GM18867 (cell line): ENCODE measurements at regions not wholly inside any gene's neighbourhood (a gene's known extent, or its start where the extent isn't known, plus 50 kb on each side); places are given as distances from the start of the nearest gene placed in this dataset.

Experiments
- ATAC-seq: cut with Tn5 transposase; IDR thresholded peaks from one replicate; pipeline ENCODE4 v1.9.1; 2021; ENCODE audit warnings: mild to moderate bottlenecking, moderate library complexity; ENCODE audit not compliant: unreplicated experiment

- ATAC-seq, result no peak
Measured at GRCh38 chr15:39285663-39286062, 295.2 kb upstream of the THBS1 start.

- ATAC-seq, result no peak
Measured at GRCh38 chr15:39286706-39287105, 294.2 kb upstream of the THBS1 start.

GRCh38 chr15:39287322-39288195 is 293.3 kb upstream of the THBS1 start:
- ATAC-seq, result no peak

- ATAC-seq, result no peak
Measured at GRCh38 chr15:39290711-39291435, 290.0 kb upstream of the THBS1 start.

- no peak for ATAC-seq
Measured at GRCh38 chr15:39291690-39292089, 289.2 kb upstream of the THBS1 start.

- ATAC-seq, result peak; percentile 92
Measured at GRCh38 chr15:39296955-39297354, 283.9 kb upstream of the THBS1 start.

- no peak for ATAC-seq
Measured at GRCh38 chr15:39298271-39298962, 282.5 kb upstream of the THBS1 start.

- no peak for ATAC-seq
Measured at GRCh38 chr15:39299486-39300267, 281.2 kb upstream of the THBS1 start.

- ATAC-seq, result no peak
Measured at GRCh38 chr15:39300451-39301153, 280.3 kb upstream of the THBS1 start.

- ATAC-seq, result no peak
Measured at GRCh38 chr15:39301589-39301999, 279.3 kb upstream of the THBS1 start.

- ATAC-seq, result no peak
Measured at GRCh38 chr15:39302936-39303335, 277.9 kb upstream of the THBS1 start.

GRCh38 chr15:39304201-39304841 is 276.6 kb upstream of the THBS1 start:
- ATAC-seq, result no peak

- ATAC-seq, result no peak
Measured at GRCh38 chr15:39304931-39305728, 275.7 kb upstream of the THBS1 start.

- ATAC-seq, result no peak
Measured at GRCh38 chr15:39310633-39311032, 270.2 kb upstream of the THBS1 start.

GRCh38 chr15:39312984-39313383 is 267.9 kb upstream of the THBS1 start:
- peak; percentile 87 for ATAC-seq

GRCh38 chr15:39313467-39313866 is 267.4 kb upstream of the THBS1 start:
- ATAC-seq, result no peak

- no peak for ATAC-seq
Measured at GRCh38 chr15:39313881-39314280, 267.0 kb upstream of the THBS1 start.

GRCh38 chr15:39315206-39315850 is 265.6 kb upstream of the THBS1 start:
- no peak for ATAC-seq
